ENCODE measurements at regions not wholly inside any gene's neighbourhood (a gene's known extent, or its start where the extent isn't known, plus 50 kb on each side); places are given as distances from the start of the nearest gene placed in this dataset.

GRCh38 chr2:9699139-9700108 lies 68.6 kb upstream of the YWHAQ start:
- Histone ChIP-seq H3K4me3 (ENCODE audit: low read length) (no peak overlapping the region), H3K4me1 (ENCODE audit: insufficient read depth, low read length) (no peaks in the 10 kb centered on the region), H3K27me3 (ENCODE audit: insufficient read depth, low read length) (no peaks in the 10 kb centered on the region), H3K9me3 (ENCODE audit: low read length) (peaks cover 2% of the 10 kb centered on the region), H2AFZ (ENCODE audit: low read depth, low read length) (no peak overlapping the region), H3K36me3 (ENCODE audit: insufficient read depth, low read length) (no peaks in the 10 kb centered on the region)

GRCh38 chr2:9700109-9700495 lies 69.3 kb upstream of the YWHAQ start:
- H3K4me1 ChIP-seq (ENCODE audit: insufficient read depth, low read length), result no peaks in the 10 kb centered on the region
- H3K36me3 ChIP-seq (ENCODE audit: insufficient read depth, low read length), result no peaks in the 10 kb centered on the region
- H3K27me3 ChIP-seq (ENCODE audit: insufficient read depth, low read length), result no peaks in the 10 kb centered on the region
- no peak overlapping the region for H2AFZ ChIP-seq (ENCODE audit: low read depth, low read length)
- H3K9me3 ChIP-seq (ENCODE audit: low read length), result peaks cover 2% of the 10 kb centered on the region
- no peak overlapping the region for H3K4me3 ChIP-seq (ENCODE audit: low read length)

GRCh38 chr2:9702604-9703084 lies 71.8 kb upstream of the YWHAQ start:
- Histone ChIP-seq H2AFZ (ENCODE audit: low read depth, low read length) (no peak overlapping the region), H3K4me1 (ENCODE audit: insufficient read depth, low read length) (no peaks in the 10 kb centered on the region), H3K27me3 (ENCODE audit: insufficient read depth, low read length) (no peaks in the 10 kb centered on the region), H3K9me3 (ENCODE audit: low read length) (peaks cover 2% of the 10 kb centered on the region), H3K36me3 (ENCODE audit: insufficient read depth, low read length) (no peaks in the 10 kb centered on the region), H3K4me3 (ENCODE audit: low read length) (no peak overlapping the region)

- H3K27me3 ChIP-seq (ENCODE audit: insufficient read depth, low read length), result no peaks in the 10 kb centered on the region
- H3K4me1 ChIP-seq (ENCODE audit: insufficient read depth, low read length), result no peaks in the 10 kb centered on the region
- no peak overlapping the region for H3K4me3 ChIP-seq (ENCODE audit: low read length)
- no peak overlapping the region for H2AFZ ChIP-seq (ENCODE audit: low read depth, low read length)
- no peaks in the 10 kb centered on the region for H3K9me3 ChIP-seq (ENCODE audit: low read length)
- H3K36me3 ChIP-seq (ENCODE audit: insufficient read depth, low read length), result no peaks in the 10 kb centered on the region
Observed at GRCh38 chr2:9703085-9703678, 72.4 kb upstream of the YWHAQ start.

- Histone ChIP-seq H3K4me1 (ENCODE audit: insufficient read depth, low read length) (no peaks in the 10 kb centered on the region), H3K9me3 (ENCODE audit: low read length) (no peaks in the 10 kb centered on the region), H3K4me3 (ENCODE audit: low read length) (no peak overlapping the region), H3K27me3 (ENCODE audit: insufficient read depth, low read length) (no peaks in the 10 kb centered on the region), H2AFZ (ENCODE audit: low read depth, low read length) (no peak overlapping the region), H3K36me3 (ENCODE audit: insufficient read depth, low read length) (no peaks in the 10 kb centered on the region)
Observed at GRCh38 chr2:9703701-9704221, 73.0 kb upstream of the YWHAQ start.

GRCh38 chr2:9704600-9704999 lies 73.8 kb upstream of the YWHAQ start:
- Histone ChIP-seq H3K4me3 (ENCODE audit: low read length) (no peak overlapping the region), H3K9me3 (ENCODE audit: low read length) (no peaks in the 10 kb centered on the region), H3K27me3 (ENCODE audit: insufficient read depth, low read length) (no peaks in the 10 kb centered on the region), H2AFZ (ENCODE audit: low read depth, low read length) (no peak overlapping the region), H3K36me3 (ENCODE audit: insufficient read depth, low read length) (no peaks in the 10 kb centered on the region), H3K4me1 (ENCODE audit: insufficient read depth, low read length) (no peaks in the 10 kb centered on the region)

GRCh38 chr2:9705196-9705595 lies 74.4 kb upstream of the YWHAQ start:
- H3K27me3 ChIP-seq (ENCODE audit: insufficient read depth, low read length), result no peaks in the 10 kb centered on the region
- no peak overlapping the region for H2AFZ ChIP-seq (ENCODE audit: low read depth, low read length)
- H3K36me3 ChIP-seq (ENCODE audit: insufficient read depth, low read length), result no peaks in the 10 kb centered on the region
- no peaks in the 10 kb centered on the region for H3K4me1 ChIP-seq (ENCODE audit: insufficient read depth, low read length)
- H3K4me3 ChIP-seq (ENCODE audit: low read length), result no peak overlapping the region
- no peaks in the 10 kb centered on the region for H3K9me3 ChIP-seq (ENCODE audit: low read length)

GRCh38 chr2:9707008-9707407 lies 76.2 kb upstream of the YWHAQ start:
- Histone ChIP-seq H3K27me3 (ENCODE audit: insufficient read depth, low read length) (no peaks in the 10 kb centered on the region), H2AFZ (ENCODE audit: low read depth, low read length) (no peak overlapping the region)

GRCh38 chr2:9707611-9708160 lies 76.9 kb upstream of the YWHAQ start:
- no peaks in the 10 kb centered on the region for H3K27me3 ChIP-seq (ENCODE audit: insufficient read depth, low read length)
- no peak overlapping the region for H2AFZ ChIP-seq (ENCODE audit: low read depth, low read length)
- no peak overlapping the region for H3K4me3 ChIP-seq (ENCODE audit: low read length)
- H3K4me1 ChIP-seq (ENCODE audit: insufficient read depth, low read length), result no peaks in the 10 kb centered on the region
- H3K9me3 ChIP-seq (ENCODE audit: low read length), result no peaks in the 10 kb centered on the region
- no peaks in the 10 kb centered on the region for H3K36me3 ChIP-seq (ENCODE audit: insufficient read depth, low read length)

More at GRCh38 chr2:9707008-9707407, 76.2 kb upstream of the YWHAQ start:
- no peaks in the 10 kb centered on the region for H3K36me3 ChIP-seq (ENCODE audit: insufficient read depth, low read length)
- H3K9me3 ChIP-seq (ENCODE audit: low read length), result no peaks in the 10 kb centered on the region
- H3K4me1 ChIP-seq (ENCODE audit: insufficient read depth, low read length), result no peaks in the 10 kb centered on the region
- no peak overlapping the region for H3K4me3 ChIP-seq (ENCODE audit: low read length)

- Histone ChIP-seq H3K4me3 (ENCODE audit: low read length) (no peak overlapping the region), H3K9me3 (ENCODE audit: low read length) (no peaks in the 10 kb centered on the region), H3K4me1 (ENCODE audit: insufficient read depth, low read length) (no peaks in the 10 kb centered on the region), H3K27me3 (ENCODE audit: insufficient read depth, low read length) (no peaks in the 10 kb centered on the region), H3K36me3 (ENCODE audit: insufficient read depth, low read length) (no peaks in the 10 kb centered on the region), H2AFZ (ENCODE audit: low read depth, low read length) (no peak overlapping the region)
Observed at GRCh38 chr2:9708683-9709538, 78.1 kb upstream of the YWHAQ start.

- H3K36me3 ChIP-seq (ENCODE audit: insufficient read depth, low read length), result no peaks in the 10 kb centered on the region
- no peaks in the 10 kb centered on the region for H3K9me3 ChIP-seq (ENCODE audit: low read length)
- no peaks in the 10 kb centered on the region for H3K27me3 ChIP-seq (ENCODE audit: insufficient read depth, low read length)
- H3K4me3 ChIP-seq (ENCODE audit: low read length), result no peak overlapping the region
- no peak overlapping the region for H2AFZ ChIP-seq (ENCODE audit: low read depth, low read length)
- H3K4me1 ChIP-seq (ENCODE audit: insufficient read depth, low read length), result no peaks in the 10 kb centered on the region
Observed at GRCh38 chr2:9709539-9710285, 78.9 kb upstream of the YWHAQ start.

- Histone ChIP-seq H3K9me3 (ENCODE audit: low read length) (no peaks in the 10 kb centered on the region), H3K4me3 (ENCODE audit: low read length) (no peak overlapping the region), H3K27me3 (ENCODE audit: insufficient read depth, low read length) (no peaks in the 10 kb centered on the region), H3K4me1 (ENCODE audit: insufficient read depth, low read length) (no peaks in the 10 kb centered on the region), H2AFZ (ENCODE audit: low read depth, low read length) (no peak overlapping the region), H3K36me3 (ENCODE audit: insufficient read depth, low read length) (no peaks in the 10 kb centered on the region)
Observed at GRCh38 chr2:9710311-9710710, 79.5 kb upstream of the YWHAQ start.
